Suppressor macrophage treated with lipopolysaccharide for 4 hours (primary cell): ENCODE measurements at regions not wholly inside any gene's neighbourhood (a gene's known extent, or its start where the extent isn't known, plus 50 kb on each side); places are given as distances from the start of the nearest gene placed in this dataset.
"Not testable (repeated sequence)": the region's sequence is repeated elsewhere in the genome, so short reads cannot be mapped to it uniquely, and the experiment has no call there.

ENCODE experiments used
- DNase-seq: peaks from one replicate; pipeline ENCODE4 v3.0.0-alpha.2; 2020

- peak; percentile 16 for DNase-seq
These were observed 119.3 kb upstream of the CLNK start for GRCh38 chr4:10803713-10804343.

GRCh38 chr4:10787365-10787764 lies 102.8 kb upstream of the CLNK start:
- no peak for DNase-seq

- DNase-seq, result no peak
These were observed 100.1 kb upstream of the CLNK start for GRCh38 chr4:10784621-10785020.

- DNase-seq, result no peak
These were observed 98.8 kb upstream of the CLNK start for GRCh38 chr4:10783351-10783750.

- no peak for DNase-seq
These were observed 97.2 kb upstream of the CLNK start for GRCh38 chr4:10781805-10782204.

DNA sequence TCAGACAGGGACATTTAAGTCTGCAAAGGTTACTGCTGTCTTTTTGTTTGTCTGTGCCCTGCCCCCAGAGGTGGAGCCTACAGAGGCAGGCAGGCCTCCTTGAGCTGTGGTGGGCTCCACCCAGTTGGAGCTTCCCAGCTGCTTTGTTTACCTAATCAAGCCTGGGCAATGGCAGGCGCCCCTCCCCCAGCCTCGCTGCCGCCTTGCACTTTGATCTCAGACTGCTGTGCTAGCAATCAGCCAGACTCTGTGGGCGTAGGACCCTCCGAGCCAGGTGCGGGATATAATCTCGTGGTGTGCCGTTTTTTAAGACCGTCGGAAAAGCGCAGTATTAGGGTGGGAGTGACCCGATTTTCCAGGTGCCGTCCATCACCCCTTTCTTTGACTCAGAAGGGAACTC lies 96.2 kb upstream of the CLNK start:
- not testable (repeated sequence) for DNase-seq

- DNase-seq, result not testable (repeated sequence)
These were observed 90.6 kb upstream of the CLNK start for GRCh38 chr4:10775132-10775531.

DNA sequence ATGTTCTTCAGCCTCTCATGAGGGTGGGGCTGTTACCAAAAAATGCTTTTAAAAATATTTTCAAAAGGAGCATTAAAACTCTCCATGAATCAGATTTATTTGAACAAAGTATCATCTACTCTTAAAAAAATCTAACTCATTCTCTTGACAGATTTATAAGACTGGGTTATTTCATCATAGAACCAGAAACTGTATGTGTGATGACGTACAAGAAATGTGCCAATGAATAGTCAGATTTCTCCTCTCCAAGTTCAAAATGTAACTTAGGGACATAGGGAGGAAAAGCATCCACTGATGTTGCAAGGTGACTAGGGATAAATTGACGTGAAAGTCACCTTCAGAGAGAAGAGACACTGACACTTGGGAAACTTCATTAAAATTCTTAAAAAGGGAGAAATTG lies 89.1 kb upstream of the CLNK start:
- no peak for DNase-seq

DNA sequence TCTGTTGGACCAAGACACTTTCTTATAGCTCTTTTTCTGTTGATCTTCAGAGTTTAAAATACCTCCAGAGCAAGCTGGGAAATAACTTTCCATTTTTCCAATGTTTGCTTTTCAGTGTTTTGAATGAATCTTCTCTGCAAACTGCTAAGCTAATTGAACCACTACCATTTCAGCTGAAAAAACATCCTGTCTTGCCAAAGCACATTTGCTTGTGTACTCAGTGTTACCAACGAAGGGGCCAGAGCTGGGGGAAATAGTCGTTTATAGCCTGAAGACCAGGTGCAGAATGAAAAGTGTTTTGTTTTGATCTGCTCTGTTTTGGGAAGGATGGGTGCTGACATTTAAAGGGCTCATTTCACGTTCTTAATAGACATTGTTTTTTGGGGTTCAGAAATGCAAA lies 88.4 kb upstream of the CLNK start:
- no peak for DNase-seq

GRCh38 chr4:10765386-10765785 lies 80.8 kb upstream of the CLNK start:
- no peak for DNase-seq

DNA sequence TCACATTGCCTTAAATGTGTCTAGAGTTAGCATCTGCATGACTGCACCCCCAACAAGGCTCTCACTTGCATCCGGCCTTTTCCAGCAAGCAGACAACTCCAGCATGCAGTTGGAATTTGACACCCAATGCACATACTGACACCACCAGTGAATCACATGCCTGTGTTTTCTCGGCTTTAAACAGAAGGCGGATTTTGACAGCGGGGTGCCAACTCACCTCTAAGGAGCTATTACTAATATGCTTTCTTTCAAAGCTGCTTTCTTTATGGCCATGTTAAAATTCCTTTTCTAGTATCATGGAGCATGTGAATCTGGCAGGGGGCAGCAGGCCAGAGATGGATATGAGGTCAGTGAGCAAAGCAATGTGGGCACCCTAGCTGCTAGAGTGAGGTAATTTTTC lies 78.0 kb upstream of the CLNK start:
- DNase-seq, result no peak

- DNase-seq, result no peak
These were observed 77.3 kb upstream of the CLNK start for GRCh38 chr4:10761903-10762302.

DNA sequence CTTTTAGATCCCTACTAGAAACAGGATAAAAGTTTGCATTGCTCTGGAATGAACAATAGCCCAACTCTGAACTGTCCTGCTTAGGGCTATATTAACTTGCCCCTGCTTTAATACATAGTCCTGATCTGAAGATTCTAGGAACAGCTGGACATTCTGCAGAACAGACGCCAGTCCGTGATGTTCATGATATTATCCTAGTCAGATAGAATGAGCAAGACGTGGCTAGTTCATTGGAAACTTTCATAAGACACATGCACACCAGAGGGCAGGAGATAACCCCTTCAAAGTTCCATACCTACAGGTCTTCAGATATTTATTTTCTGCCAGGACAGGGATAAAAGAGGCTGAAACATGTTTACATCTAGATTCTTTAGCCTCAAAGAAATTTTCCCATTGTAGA lies 75.5 kb upstream of the CLNK start:
- DNase-seq, result no peak

DNA sequence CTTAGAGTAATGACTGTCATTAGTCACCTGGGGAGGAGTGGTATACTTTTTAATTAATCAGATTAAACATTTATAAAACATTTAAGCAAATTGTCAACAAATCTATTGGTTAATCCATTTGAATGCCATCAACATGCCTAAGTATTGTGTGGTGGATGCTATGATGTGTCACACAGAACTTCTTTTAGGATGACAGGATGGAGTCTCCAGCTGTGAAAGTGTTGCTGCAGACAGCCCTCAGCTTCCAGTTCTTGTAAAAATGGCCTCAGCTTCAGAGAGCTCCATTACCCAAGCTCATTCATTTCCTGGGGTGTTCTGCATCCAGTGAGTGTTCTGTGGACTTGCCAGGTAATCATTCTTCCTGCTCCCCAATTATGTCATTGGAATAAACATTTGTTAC lies 74.3 kb upstream of the CLNK start:
- DNase-seq, result no peak

DNA sequence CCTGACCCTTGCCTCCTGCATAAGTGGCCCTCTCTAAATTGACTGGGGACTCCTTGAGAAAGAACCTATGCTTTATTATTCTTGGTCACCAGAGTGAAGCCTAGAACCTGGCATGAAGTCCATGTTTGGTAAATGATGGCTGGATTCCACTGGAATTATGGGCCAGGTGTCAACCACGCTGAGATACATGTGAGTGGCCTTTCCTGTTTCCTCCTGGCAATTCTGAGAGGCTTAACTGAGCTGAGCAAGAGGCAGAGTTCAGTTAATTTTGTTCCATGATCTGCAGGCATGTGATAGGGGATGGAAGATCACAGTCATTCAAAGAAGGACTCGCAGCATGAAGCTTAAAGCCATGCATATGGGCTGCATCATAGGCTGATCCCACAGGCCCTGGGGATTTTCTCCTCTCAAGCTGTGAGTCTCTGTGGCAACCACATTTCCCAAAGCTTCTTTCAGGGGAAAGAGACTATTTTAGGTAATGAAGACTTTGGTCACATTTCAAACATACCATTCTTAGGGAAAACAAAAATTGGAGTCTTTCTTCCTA lies 69.4 kb upstream of the CLNK start:
- no peak for DNase-seq

DNA sequence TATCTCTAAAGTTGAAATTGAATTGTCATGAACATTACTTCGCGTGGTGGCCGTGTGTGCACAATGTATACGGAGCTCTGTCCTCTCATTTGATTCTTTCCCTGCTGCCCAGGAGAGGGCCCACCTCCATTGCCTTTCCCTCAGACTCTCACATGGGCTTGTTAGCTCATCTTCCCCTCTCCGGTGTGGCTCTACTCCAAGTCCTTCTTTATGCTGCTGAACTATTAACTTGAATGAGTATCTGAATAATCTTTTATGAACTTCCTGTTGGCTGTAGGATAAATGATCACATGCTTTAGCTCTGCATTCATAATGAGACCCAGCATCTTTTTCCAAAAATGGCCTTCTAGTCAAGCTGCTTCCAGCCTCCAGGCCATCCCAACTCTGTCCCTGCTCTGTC lies 68.8 kb upstream of the CLNK start:
- DNase-seq, result no peak

DNA sequence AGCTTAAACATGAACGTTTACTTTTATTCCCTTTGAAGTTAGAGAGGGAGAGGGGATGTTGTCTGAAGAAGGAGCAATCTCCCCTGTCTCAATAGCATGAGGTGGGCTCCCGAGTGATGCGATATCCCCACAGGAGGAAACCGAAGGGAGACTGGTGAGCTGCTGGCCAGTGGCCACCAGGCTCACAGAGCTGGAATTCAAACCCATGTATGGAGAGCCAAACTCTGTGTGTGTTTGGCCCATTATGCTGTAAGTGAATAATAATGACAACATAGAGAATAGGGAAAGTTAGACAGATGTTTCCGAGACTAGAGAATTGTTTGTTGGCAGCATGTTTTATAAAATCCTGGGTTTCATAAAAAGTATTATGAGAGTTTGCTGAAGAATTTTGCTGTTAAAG lies 66.1 kb upstream of the CLNK start:
- no peak for DNase-seq

- DNase-seq, result no peak
These were observed 62.6 kb upstream of the CLNK start for GRCh38 chr4:10747186-10747585.

- DNase-seq, result no peak
These were observed 62.0 kb upstream of the CLNK start for GRCh38 chr4:10746371-10747171.

DNA sequence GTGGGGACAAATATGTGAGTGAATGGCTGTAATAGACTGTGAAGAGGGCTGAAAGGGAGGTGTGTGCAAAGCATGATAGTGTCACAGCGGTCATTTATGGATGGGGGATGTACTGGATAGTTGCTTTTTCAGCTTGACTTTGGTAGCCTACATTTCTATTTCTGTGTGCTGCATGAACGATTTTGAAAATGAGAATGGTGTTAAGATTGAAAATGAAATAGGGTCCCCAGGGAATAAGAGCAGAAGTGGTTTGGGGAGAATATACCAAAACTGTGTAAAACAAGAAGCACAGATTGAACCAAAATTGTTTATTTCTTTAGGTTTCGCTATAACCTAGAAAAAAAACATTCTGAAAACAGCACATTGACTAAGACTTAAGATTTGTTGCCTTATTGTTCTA lies 58.8 kb upstream of the CLNK start:
- DNase-seq, result no peak

DNA sequence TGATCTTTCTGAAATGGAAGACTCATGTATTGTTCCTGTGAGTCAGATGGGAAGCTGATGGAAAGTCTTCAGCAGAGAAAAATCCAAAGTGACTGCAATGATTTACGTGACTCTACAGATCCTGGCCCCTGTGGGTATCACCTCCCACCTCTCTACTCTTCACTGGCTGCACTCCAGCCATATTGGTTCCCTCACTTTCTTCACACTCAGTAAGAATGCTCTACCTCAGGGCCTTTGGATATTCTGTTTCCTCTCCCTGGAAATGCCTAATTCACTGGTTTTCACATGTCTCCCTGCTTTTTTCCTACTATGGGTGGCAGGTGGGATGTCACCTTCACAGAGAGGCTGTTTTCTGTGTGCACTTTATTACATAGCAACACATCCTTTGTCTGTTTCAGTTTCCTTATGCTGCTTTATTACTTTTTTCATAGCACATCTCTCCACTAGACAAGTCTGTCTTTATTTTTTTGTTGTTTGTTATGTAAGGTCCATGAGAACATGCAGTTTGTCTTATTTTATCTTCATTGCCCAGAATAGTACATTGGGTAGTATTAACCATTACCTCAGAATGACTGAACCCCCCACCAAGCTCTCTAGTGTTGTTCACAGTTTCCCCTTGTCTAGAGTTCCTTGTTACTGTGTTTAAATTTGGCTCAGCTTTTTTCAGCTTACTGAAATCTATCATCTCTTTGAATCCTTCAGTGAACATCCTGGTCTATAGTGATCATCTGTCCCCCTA lies 57.6 kb upstream of the CLNK start:
- DNase-seq, result no peak

DNA sequence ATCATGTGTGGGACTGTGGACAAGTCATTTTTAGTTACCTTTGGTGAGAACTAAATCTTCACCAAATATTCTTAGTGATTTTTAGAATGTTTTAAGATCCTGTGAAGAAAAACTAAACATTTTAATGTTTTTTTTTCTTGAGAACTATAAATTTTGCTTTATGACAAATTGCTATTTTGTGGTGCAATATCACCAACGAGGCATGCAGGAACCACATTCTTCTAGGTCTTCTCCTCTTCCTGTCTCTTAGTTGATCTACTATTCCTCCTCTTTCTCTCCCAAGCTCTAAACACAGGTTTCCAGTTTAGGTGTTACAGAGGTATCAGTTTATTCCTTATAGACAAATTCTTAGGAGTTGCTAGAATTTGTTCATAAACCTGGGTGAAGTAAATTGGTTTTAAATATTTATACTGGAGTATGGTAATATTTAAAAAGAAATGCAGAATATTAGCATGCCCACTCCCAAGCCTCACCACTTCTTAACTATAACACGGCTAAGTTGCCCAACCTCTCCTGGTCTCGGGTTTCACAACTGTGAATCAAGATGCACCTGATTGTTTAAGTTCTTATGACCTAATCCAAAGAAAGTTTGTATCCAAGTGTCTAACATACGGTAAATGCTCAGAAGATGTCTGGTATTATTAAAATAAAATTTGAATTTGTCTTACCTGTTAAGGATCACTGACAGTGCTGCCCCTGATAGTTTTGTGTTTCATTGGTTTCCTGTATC lies 56.5 kb upstream of the CLNK start:
- no peak for DNase-seq

GRCh38 chr4:10740251-10740650 lies 55.7 kb upstream of the CLNK start:
- no peak for DNase-seq
